Stomach (tissue), 8 donors: ENCODE measurements at regions not wholly inside any gene's neighbourhood (a gene's known extent, or its start where the extent isn't known, plus 50 kb on each side); places are given as distances from the start of the nearest gene placed in this dataset.

Experiments used
- DNase-seq, 2 donors: peaks; one replicate each; pipeline versions ENCODE4 v3.0.0 to v3.0.0-alpha.2; 2013 to 2019
- H3K27ac ChIP-seq, 5 donors: fragments of 200-600 bp in 4 of 5; sonication (generic) in 4 of 5; one replicate each; pipeline ENCODE4 v1.5.1; 2013 to 2019; ENCODE audit warnings: mild to moderate bottlenecking in 1 of 5, moderate library complexity in 1 of 5
- H3K27me3 ChIP-seq, 3 donors: fragments of 200-600 bp; sonication (generic); one replicate each; pipeline ENCODE4 v1.5.1; 2017 to 2019; ENCODE audit warnings: mixed run types in 1 of 3
- H3K36me3 ChIP-seq, 4 donors: fragments of 200-600 bp; sonication (generic); 1 replicate in 3 of 4; 2 replicates in 1 of 4; pipeline ENCODE4 v1.5.1; 2016 to 2019
- H3K4me1 ChIP-seq, 4 donors: fragments of 200-600 bp; sonication (generic); one replicate each; pipeline ENCODE4 v1.5.1; 2016 to 2019
- H3K4me3 ChIP-seq, 4 donors: fragments of 200-600 bp; sonication (generic) in 3 of 4; one replicate each; pipeline ENCODE4 v1.5.1; 2016 to 2019; ENCODE audit warnings: mild to moderate bottlenecking in 1 of 4
- H3K9me3 ChIP-seq, 4 donors: fragments of 200-600 bp; sonication (generic); one replicate each; pipeline ENCODE4 v1.5.1; 2016 to 2019
- EP300 ChIP-seq: sonication (generic); formaldehyde crosslinking; IDR thresholded peaks from one replicate; pipeline ENCODE4 v1.6.1; 2017; ENCODE audit warnings: antibody characterized with exemption
- POLR2A ChIP-seq, 4 donors: fragments of 450-650 bp; IDR thresholded peaks; one replicate each; pipeline ENCODE4 v1.6.1; 2016; ENCODE audit warnings: antibody characterized with exemption in 4 of 4, control low read depth in 2 of 4, mild to moderate bottlenecking in 1 of 4, moderate library complexity in 1 of 4
- POLR2AphosphoS5 ChIP-seq, 3 donors: sonication (generic); formaldehyde crosslinking; IDR thresholded peaks; one replicate each; pipeline ENCODE4 v1.6.1; 2016; ENCODE audit warnings: antibody characterized with exemption in 3 of 3
- WGBS, 5 donors: extraction: QIAGEN DNeasy Blood & Tissue Kit in 3 of 5; methylation state at CpG; one replicate each; pipeline versions ENCODE4 v1.1.5 to v1.1.7; 2013 to 2018; 5-methylcytosine and 5-hydroxymethylcytosine counted together
- intact Hi-C: fragments of 100-400 bp; cut with DNase I; formaldehyde crosslinking; loops from one replicate; pipeline ENCODE4 v1.15.1; 2023; ENCODE audit warnings: low total_unique reads
- TF ChIP-seq, protein P1 (sequence below), 7 experiments: fragments of 450-650 bp in 4 of 7; fragments of 200-600 bp in 3 of 7; sonication (generic) in 3 of 7; IDR thresholded peaks; one replicate each; pipeline ENCODE4 v1.5.1; 2016 to 2019; ENCODE audit warnings: antibody characterized with exemption in 7 of 7, control low read depth in 2 of 7, mild to moderate bottlenecking in 1 of 7
- donor health status: healthy with polysubstance abuse.
- donor health status: Bipolar disorder and iron deficiency.
- donor health status: healthy.

DNA sequence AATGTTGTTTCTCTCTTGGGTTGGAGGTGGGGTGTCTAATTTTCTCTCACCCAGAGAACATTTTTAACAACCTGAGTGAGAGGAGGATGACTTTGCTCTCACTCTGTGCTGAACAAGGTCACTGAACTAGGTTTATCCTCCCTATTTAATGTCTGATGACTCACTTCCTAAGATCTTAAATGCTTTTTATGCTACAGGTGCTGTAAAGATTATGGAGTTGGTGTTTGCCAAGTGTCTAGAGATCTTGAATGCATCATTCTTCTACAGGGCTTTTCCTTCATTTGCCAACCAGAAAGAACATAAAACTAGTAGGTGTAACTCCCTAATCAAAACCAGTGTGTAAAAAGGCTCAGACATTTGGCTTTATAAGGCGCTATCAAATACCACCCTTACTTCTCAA lies 350.5 kb upstream of the ETAA1 start:
- H3K4me1 ChIP-seq: no peaks in the 10 kb centered on the region
- no peak overlapping the region for H3K27ac ChIP-seq
- no peak overlapping the region for H3K4me3 ChIP-seq
- no peaks in the 10 kb centered on the region for H3K9me3 ChIP-seq
- TF ChIP-seq EP300: no peak
- TF ChIP-seq, protein P1, sequence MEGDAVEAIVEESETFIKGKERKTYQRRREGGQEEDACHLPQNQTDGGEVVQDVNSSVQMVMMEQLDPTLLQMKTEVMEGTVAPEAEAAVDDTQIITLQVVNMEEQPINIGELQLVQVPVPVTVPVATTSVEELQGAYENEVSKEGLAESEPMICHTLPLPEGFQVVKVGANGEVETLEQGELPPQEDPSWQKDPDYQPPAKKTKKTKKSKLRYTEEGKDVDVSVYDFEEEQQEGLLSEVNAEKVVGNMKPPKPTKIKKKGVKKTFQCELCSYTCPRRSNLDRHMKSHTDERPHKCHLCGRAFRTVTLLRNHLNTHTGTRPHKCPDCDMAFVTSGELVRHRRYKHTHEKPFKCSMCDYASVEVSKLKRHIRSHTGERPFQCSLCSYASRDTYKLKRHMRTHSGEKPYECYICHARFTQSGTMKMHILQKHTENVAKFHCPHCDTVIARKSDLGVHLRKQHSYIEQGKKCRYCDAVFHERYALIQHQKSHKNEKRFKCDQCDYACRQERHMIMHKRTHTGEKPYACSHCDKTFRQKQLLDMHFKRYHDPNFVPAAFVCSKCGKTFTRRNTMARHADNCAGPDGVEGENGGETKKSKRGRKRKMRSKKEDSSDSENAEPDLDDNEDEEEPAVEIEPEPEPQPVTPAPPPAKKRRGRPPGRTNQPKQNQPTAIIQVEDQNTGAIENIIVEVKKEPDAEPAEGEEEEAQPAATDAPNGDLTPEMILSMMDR (IDR thresholded peaks at IDR 0.05): no peak
- TF ChIP-seq POLR2AphosphoS5 (IDR thresholded peaks at IDR 0.05): no peak
- no peak for TF ChIP-seq POLR2A (IDR thresholded peaks at IDR 0.05)
- intact Hi-C loops: no loop called here
- no peaks in the 10 kb centered on the region for H3K27me3 ChIP-seq
- 61 to 82% (median 74%) methylated on average over 1 of the region's 1 CpG for WGBS, 5 donors
- H3K36me3 ChIP-seq: no peaks in the 10 kb centered on the region
- no peak for DNase-seq

DNA sequence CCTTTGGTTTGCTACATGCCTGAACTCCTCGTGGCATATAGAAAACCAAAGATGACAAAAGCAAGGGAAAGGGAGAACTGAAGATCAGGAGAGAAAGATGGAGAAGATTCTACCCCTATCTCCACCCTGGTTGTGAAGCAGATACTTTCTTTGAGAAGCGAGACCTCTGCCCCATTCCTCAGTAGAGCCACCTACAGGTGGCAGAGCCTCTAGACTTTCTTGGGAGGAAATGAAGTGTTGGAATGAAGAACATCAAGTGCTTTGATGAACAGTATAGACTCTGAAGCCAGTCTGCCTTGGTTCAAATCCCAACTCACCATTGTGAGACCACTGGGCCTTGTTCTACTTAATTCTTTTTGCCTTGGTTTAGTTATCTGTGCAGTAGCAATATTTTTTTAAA lies 348.8 kb upstream of the ETAA1 start:
- intact Hi-C loops: no loop called here
- TF ChIP-seq POLR2AphosphoS5 (IDR thresholded peaks at IDR 0.05) (no peak), EP300 (no peak), POLR2A (IDR thresholded peaks at IDR 0.05) (no peak)
- TF ChIP-seq, protein P1 (IDR thresholded peaks at IDR 0.05): no peak
- H3K4me3 ChIP-seq: no peak overlapping the region
- H3K27ac ChIP-seq: no peak overlapping the region
- H3K27me3 ChIP-seq: no peaks in the 10 kb centered on the region
- 65 to 96% (median 87%) methylated on average over 2 of the region's 2 CpGs for WGBS, 5 donors
- no peak for DNase-seq
- no peaks in the 10 kb centered on the region for H3K4me1 ChIP-seq
- H3K9me3 ChIP-seq: no peaks in the 10 kb centered on the region
- no peaks in the 10 kb centered on the region for H3K36me3 ChIP-seq

GRCh38 chr2:67050622-67051021 lies 346.5 kb upstream of the ETAA1 start:
- TF ChIP-seq POLR2AphosphoS5 (IDR thresholded peaks at IDR 0.05): no peak
- TF ChIP-seq EP300: no peak
- TF ChIP-seq POLR2A (IDR thresholded peaks at IDR 0.05): no peak
- TF ChIP-seq, protein P1 (IDR thresholded peaks at IDR 0.05): no peak
- H3K4me3 ChIP-seq: no peak overlapping the region
- H3K9me3 ChIP-seq: no peaks in the 10 kb centered on the region
- H3K36me3 ChIP-seq: no peaks in the 10 kb centered on the region
- intact Hi-C loops: no loop called here
- H3K27me3 ChIP-seq: no peaks in the 10 kb centered on the region
- H3K4me1 ChIP-seq: peaks cover 0 to 11% (median 0%) of the 10 kb centered on the region in 4 donors
- H3K27ac ChIP-seq: no peak overlapping the region
- no peak for DNase-seq
- 75 to 97% (median 94%) methylated on average over 3 of the region's 3 CpGs for WGBS, 5 donors

DNA sequence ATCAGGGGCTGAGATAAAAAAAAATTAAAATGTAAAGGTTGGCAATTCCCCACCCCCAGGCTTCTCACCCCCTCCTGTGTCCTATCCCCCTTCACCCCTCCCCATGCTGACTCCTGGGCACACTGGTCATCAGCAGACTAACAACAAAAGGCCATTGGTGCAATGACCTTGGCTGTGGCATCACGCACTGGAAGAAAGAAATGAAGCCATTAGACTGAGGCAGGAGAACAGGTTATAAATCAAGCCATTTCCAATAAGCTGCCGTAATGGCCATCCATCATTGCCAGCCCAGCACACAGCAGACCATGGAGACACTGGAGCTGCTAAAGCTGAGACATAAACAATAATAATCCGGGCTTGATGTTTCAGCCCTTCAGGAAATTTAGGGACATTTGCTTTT lies 342.4 kb upstream of the ETAA1 start:
- Histone ChIP-seq H3K36me3 (no peaks in the 10 kb centered on the region), H3K9me3 (no peaks in the 10 kb centered on the region), H3K4me1 (peaks cover 0 to 22% (median 7%) of the 10 kb centered on the region in 4 donors), H3K4me3 (no peak overlapping the region), H3K27ac (no peak overlapping the region), H3K27me3 (no peaks in the 10 kb centered on the region)
- intact Hi-C loops: no loop called here
- TF ChIP-seq POLR2A (IDR thresholded peaks at IDR 0.05) (no peak), POLR2AphosphoS5 (IDR thresholded peaks at IDR 0.05) (no peak), EP300 (no peak)
- TF ChIP-seq, protein P1 (IDR thresholded peaks at IDR 0.05): no peak
- WGBS, 5 donors: 38 to 66% (median 50%) methylated on average over 3 of the region's 3 CpGs
- peak in 1 of 2 donors; percentile 45 for DNase-seq
